ENCODE measurements at regions not wholly inside any gene's neighbourhood (a gene's known extent, or its start where the extent isn't known, plus 50 kb on each side); places are given as distances from the start of the nearest gene placed in this dataset.

GRCh38 chr18:26771524-26771923, 94.0 kb downstream of the AQP4 start:
- TF ChIP-seq POLR2A (IDR thresholded peaks at IDR 0.05) (no peak), POLR2AphosphoS5 (IDR thresholded peaks at IDR 0.05) (no peak), EP300 (IDR thresholded peaks at IDR 0.05) (no peak)
- TF ChIP-seq, protein P1, sequence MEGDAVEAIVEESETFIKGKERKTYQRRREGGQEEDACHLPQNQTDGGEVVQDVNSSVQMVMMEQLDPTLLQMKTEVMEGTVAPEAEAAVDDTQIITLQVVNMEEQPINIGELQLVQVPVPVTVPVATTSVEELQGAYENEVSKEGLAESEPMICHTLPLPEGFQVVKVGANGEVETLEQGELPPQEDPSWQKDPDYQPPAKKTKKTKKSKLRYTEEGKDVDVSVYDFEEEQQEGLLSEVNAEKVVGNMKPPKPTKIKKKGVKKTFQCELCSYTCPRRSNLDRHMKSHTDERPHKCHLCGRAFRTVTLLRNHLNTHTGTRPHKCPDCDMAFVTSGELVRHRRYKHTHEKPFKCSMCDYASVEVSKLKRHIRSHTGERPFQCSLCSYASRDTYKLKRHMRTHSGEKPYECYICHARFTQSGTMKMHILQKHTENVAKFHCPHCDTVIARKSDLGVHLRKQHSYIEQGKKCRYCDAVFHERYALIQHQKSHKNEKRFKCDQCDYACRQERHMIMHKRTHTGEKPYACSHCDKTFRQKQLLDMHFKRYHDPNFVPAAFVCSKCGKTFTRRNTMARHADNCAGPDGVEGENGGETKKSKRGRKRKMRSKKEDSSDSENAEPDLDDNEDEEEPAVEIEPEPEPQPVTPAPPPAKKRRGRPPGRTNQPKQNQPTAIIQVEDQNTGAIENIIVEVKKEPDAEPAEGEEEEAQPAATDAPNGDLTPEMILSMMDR (IDR thresholded peaks at IDR 0.05), result peak in 3 of 6 experiments; percentile 45 to 52 (median 49)
- ATAC-seq (ENCODE audit: low FRiP score in 2 of 2) (no peak), DNase-seq (peak in 1 of 2 donors; percentile 41)
- no peaks in the 10 kb centered on the region for H3K36me3 ChIP-seq
- H3K4me1 ChIP-seq, result no peaks in the 10 kb centered on the region
- no peaks in the 10 kb centered on the region for H3K9me3 ChIP-seq
- WGBS, 2 donors, result 35 to 44% methylated on average over 1 of the region's 1 CpG
- no peak overlapping the region for H3K27ac ChIP-seq
- H3K27me3 ChIP-seq, result no peaks in the 10 kb centered on the region
- H3K4me3 ChIP-seq, result no peak overlapping the region

DNA sequence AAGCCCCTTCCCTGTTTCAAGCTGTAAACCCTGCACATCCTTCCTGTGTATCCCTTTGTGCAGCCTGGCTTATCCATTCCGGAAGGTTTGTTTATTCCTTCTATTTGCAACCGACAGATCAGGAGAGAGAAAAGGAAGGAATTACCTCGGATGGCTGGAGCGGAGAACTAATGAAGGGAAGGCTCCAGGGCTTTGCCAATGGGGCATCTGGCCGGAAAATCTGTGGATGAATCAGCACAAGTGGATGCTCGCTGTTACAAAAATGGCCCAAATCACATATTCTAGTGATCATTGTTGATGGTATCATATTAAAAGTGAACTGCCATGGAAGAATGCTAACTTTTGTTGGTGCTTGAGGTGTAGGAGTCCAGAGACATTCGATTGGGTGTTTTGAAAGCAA, 97.1 kb downstream of the AQP4 start:
- Histone ChIP-seq H3K9me3 (no peaks in the 10 kb centered on the region), H3K36me3 (no peaks in the 10 kb centered on the region), H3K27me3 (no peaks in the 10 kb centered on the region), H3K4me1 (no peaks in the 10 kb centered on the region), H3K4me3 (no peak overlapping the region), H3K27ac (no peak overlapping the region)
- ATAC-seq (ENCODE audit: low FRiP score in 2 of 2) (no peak), DNase-seq (no peak)
- WGBS, 2 donors, result 56 to 61% methylated on average over 7 of the region's 7 CpGs
- TF ChIP-seq POLR2A (IDR thresholded peaks at IDR 0.05) (no peak), EP300 (IDR thresholded peaks at IDR 0.05) (no peak), POLR2AphosphoS5 (IDR thresholded peaks at IDR 0.05) (no peak)
- TF ChIP-seq, protein P1 (IDR thresholded peaks at IDR 0.05), result no peak

DNA sequence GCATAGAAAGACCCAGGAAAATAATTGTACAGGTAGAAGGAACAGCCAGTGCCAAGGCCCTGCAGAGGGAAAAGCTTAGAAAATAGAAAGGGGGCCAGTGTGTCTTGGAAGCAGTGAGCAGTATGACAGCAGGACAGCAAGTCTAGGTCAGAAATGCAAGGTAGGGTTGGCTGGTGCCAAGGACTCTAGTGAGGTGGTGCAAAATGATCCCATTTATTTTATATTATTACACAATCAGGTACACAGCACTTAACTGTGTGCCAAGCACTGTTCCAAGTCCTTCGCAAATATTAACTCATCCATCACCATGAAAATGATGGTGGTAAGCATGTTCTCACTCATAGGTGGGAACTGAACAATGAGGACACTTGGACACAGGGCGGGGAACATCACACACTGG, 100.0 kb downstream of the AQP4 start:
- ATAC-seq (ENCODE audit: low FRiP score in 2 of 2) (peak; percentile 34 to 68), DNase-seq (peak in 1 of 2 donors; percentile 48)
- TF ChIP-seq EP300 (IDR thresholded peaks at IDR 0.05) (peak in 1 of 4 donors; percentile 26), POLR2A (IDR thresholded peaks at IDR 0.05) (peak in 1 of 4 donors; percentile 16), POLR2AphosphoS5 (IDR thresholded peaks at IDR 0.05) (no peak)
- TF ChIP-seq, protein P1 (IDR thresholded peaks at IDR 0.05), result no peak
- Histone ChIP-seq H3K27me3 (no peaks in the 10 kb centered on the region), H3K4me1 (no peaks in the 10 kb centered on the region), H3K27ac (no peak overlapping the region), H3K36me3 (no peaks in the 10 kb centered on the region), H3K9me3 (no peaks in the 10 kb centered on the region), H3K4me3 (no peak overlapping the region)
- 63 to 70% methylated on average over 2 of the region's 2 CpGs for WGBS, 2 donors

DNA sequence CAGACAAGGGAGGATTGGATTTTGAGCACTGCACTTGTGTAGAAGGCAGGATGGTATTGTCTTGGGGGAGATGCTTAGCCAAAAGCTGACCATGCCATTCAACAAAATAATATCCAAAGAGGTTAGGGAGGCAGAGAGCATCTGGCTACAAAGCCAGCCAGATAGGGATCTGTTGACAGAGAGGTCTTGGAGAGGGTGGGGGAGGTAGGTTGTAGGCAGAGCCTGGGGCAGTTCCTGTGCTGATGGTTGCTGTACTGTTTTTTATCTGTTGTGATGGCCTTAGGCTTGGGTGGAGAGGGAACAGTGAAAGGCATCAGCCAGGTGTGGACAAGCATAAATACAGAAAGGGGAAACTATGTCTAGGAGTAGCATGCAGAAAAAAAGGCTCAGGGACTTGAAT, 100.9 kb downstream of the AQP4 start:
- H3K4me1 ChIP-seq, result no peaks in the 10 kb centered on the region
- no peak overlapping the region for H3K27ac ChIP-seq
- no peaks in the 10 kb centered on the region for H3K36me3 ChIP-seq
- H3K4me3 ChIP-seq, result no peak overlapping the region
- TF ChIP-seq POLR2AphosphoS5 (IDR thresholded peaks at IDR 0.05), result no peak
- DNase-seq (no peak), ATAC-seq (ENCODE audit: low FRiP score in 2 of 2) (no peak)
- no peaks in the 10 kb centered on the region for H3K9me3 ChIP-seq
- H3K27me3 ChIP-seq, result no peaks in the 10 kb centered on the region

GRCh38 chr18:26764177-26764576, 101.3 kb downstream of the AQP4 start:
- H3K27me3 ChIP-seq, result no peaks in the 10 kb centered on the region
- H3K4me3 ChIP-seq, result no peak overlapping the region
- H3K36me3 ChIP-seq, result no peaks in the 10 kb centered on the region
- TF ChIP-seq POLR2A (IDR thresholded peaks at IDR 0.05) (no peak), POLR2AphosphoS5 (IDR thresholded peaks at IDR 0.05) (no peak), EP300 (IDR thresholded peaks at IDR 0.05) (no peak)
- TF ChIP-seq, protein P1 (IDR thresholded peaks at IDR 0.05), result no peak
- H3K4me1 ChIP-seq, result no peaks in the 10 kb centered on the region
- DNase-seq, result no peak
- 67 to 97% methylated on average over 1 of the region's 1 CpG for WGBS, 2 donors
- no peak overlapping the region for H3K27ac ChIP-seq
- no peaks in the 10 kb centered on the region for H3K9me3 ChIP-seq
- no peak for ATAC-seq (ENCODE audit: low FRiP score in 2 of 2)
